ENCODE measurements at regions not wholly inside any gene's neighbourhood (a gene's known extent, or its start where the extent isn't known, plus 50 kb on each side); places are given as distances from the start of the nearest gene placed in this dataset.
A peak's percentile ranks its signal among the peaks of the same experiment; 100 is the strongest.

- Histone ChIP-seq H3K4me1 (ENCODE audit: control insufficient read depth in 1 of 2, insufficient read depth in 2 of 2, low read depth in 1 of 2, low read length in 1 of 2) (peaks cover 0 to 16% of the 10 kb centered on the region in 2 experiments; a peak in 1 of 4 replicates), H3F3A (replicated peaks; ENCODE audit: insufficient read depth) (no peaks in the 10 kb centered on the region), H3K79me2 (ENCODE audit: insufficient read depth) (no peaks in the 10 kb centered on the region), H3K27ac (ENCODE audit: low read depth in 2 of 2, low read length in 1 of 2) (peak overlapping the region in 1 of 2 experiments; percentile 30; a peak in 2 of 4 replicates), H3K4me3 (ENCODE audit: low read depth in 2 of 2, low read length in 1 of 2) (no peak overlapping the region), H3K27me3 (ENCODE audit: insufficient read depth) (no peaks in the 10 kb centered on the region), H3K9ac (no peak overlapping the region), H3K9me2 (no peaks in the 10 kb centered on the region), H3K4me2 (no peak overlapping the region), H3K9me3 (peaks cover 3% of the 10 kb centered on the region; the same call in 1 of the 2 replicates), H3K36me3 (replicated peaks in 1 of 2; ENCODE audit: control insufficient read depth in 1 of 2, insufficient read depth in 2 of 2, low read length in 1 of 2) (peaks cover 0 to under 1% of the 10 kb centered on the region in 2 experiments), H4K20me1 (ENCODE audit: insufficient read depth) (no peaks in the 10 kb centered on the region), H2AFZ (ENCODE audit: low read depth) (peak overlapping the region; percentile 60; the same call in 1 of the 2 replicates)
- no peak for DNase-seq
- POLR2A ChIA-PET = interaction anchor here (0.6 kb wide), 1 partner anchor 612 kb away, joined by 3 read pairs; no protein-coding TSS in a partner anchor
- TF ChIP-seq ELF1 (IDR thresholded peaks at IDR 0.05) = no peak
- no peak for TF ChIP-seq TEAD4 (IDR thresholded peaks at IDR 0.05; ENCODE audit: borderline replicate concordance, insufficient read depth)
- no peak for TF ChIP-seq GATA2 (CRISPR knock-in tag; IDR thresholded peaks at IDR 0.05)
- TF ChIP-seq SMC3 (IDR thresholded peaks at IDR 0.05; ENCODE audit: low read depth, low read length) = no peak
- TF ChIP-seq TAF1 (IDR thresholded peaks at IDR 0.05; ENCODE audit: borderline replicate concordance, low read depth, low read length) = no peak
- no peak for TF ChIP-seq RXRA (IDR thresholded peaks at IDR 0.05; ENCODE audit: borderline replicate concordance, low read depth)
- TF ChIP-seq FOSL2 (IDR thresholded peaks at IDR 0.05; ENCODE audit: borderline replicate concordance, low read depth) = no peak
- TF ChIP-seq RAD21 (IDR thresholded peaks at IDR 0.05; ENCODE audit: low read length) = no peak
- TF ChIP-seq FOXJ3 (CRISPR knock-in tag; IDR thresholded peaks at IDR 0.05) = no peak
- TF ChIP-seq JUND (IDR thresholded peaks at IDR 0.05) = no peak
- no peak for TF ChIP-seq TCF12 (IDR thresholded peaks at IDR 0.05)
- CTCF ChIA-PET = interaction anchor here (1.1 kb wide), 2 partner anchors 279 to 535 kb away, joined by 3 to 4 read pairs; no protein-coding TSS in a partner anchor
- WGBS (ENCODE audit: low lambda C conversion rate) = 83% methylated on average over 3 of the region's 3 CpGs
Observed at GRCh38 chr2:217231724-217232123, 371.9 kb upstream of the TNP1 start.

- no peak for DNase-seq
- Histone ChIP-seq H3K4me3 (ENCODE audit: low read depth in 2 of 2, low read length in 1 of 2) (no peak overlapping the region), H3K27ac (ENCODE audit: low read depth in 2 of 2, low read length in 1 of 2) (peak overlapping the region in 1 of 2 experiments; percentile 30; a peak in 2 of 4 replicates), H3K9me3 (no peaks in the 10 kb centered on the region; the same call in 1 of the 2 replicates), H3K9me2 (no peaks in the 10 kb centered on the region), H2AFZ (ENCODE audit: low read depth) (peak overlapping the region; percentile 60; the same call in 1 of the 2 replicates), H3K79me2 (ENCODE audit: insufficient read depth) (no peaks in the 10 kb centered on the region), H3K9ac (no peak overlapping the region), H3K4me2 (no peak overlapping the region), H3F3A (replicated peaks; ENCODE audit: insufficient read depth) (no peaks in the 10 kb centered on the region), H3K4me1 (ENCODE audit: control insufficient read depth in 1 of 2, insufficient read depth in 2 of 2, low read depth in 1 of 2, low read length in 1 of 2) (peaks cover 0 to 16% of the 10 kb centered on the region in 2 experiments; a peak in 1 of 4 replicates), H3K27me3 (ENCODE audit: insufficient read depth) (no peaks in the 10 kb centered on the region), H4K20me1 (ENCODE audit: insufficient read depth) (no peaks in the 10 kb centered on the region), H3K36me3 (replicated peaks in 1 of 2; ENCODE audit: control insufficient read depth in 1 of 2, insufficient read depth in 2 of 2, low read length in 1 of 2) (no peaks in the 10 kb centered on the region)
- ChIA-PET POLR2A (interaction anchor here (0.6 kb wide), 2 partner anchors 611 to 1048 kb away, joined by 3 to 4 read pairs; no protein-coding TSS in a partner anchor), CTCF (interaction anchor here (1.1 kb wide), 2 partner anchors 279 to 535 kb away, joined by 3 to 4 read pairs; no protein-coding TSS in a partner anchor)
- TF ChIP-seq MEF2A (IDR thresholded peaks at IDR 0.05; ENCODE audit: borderline replicate concordance, low read depth) (peak; percentile 75), CHD2 (IDR thresholded peaks at IDR 0.05; ENCODE audit: low read length, partially characterized antibody) (no peak), GABPA (IDR thresholded peaks at IDR 0.05; ENCODE audit: low read depth) (no peak)
- 20% methylated on average over 1 of the region's 1 CpG for WGBS (ENCODE audit: low lambda C conversion rate)
Observed at GRCh38 chr2:217231212-217231611, 371.3 kb upstream of the TNP1 start.

GRCh38 chr2:217228732-217229131 is 368.9 kb upstream of the TNP1 start:
- H2AFZ ChIP-seq (ENCODE audit: low read depth) = peak overlapping the region; percentile 55; the same call in 1 of the 2 replicates
- POLR2A ChIA-PET = no interaction called here
- H3K27ac ChIP-seq (ENCODE audit: low read depth in 2 of 2, low read length in 1 of 2) = peak overlapping the region in 1 of 2 experiments; percentile 12; a peak in 1 of 4 replicates
- no peaks in the 10 kb centered on the region for H3K27me3 ChIP-seq (ENCODE audit: insufficient read depth)
- no peak overlapping the region for H3K4me2 ChIP-seq
- H3F3A ChIP-seq (replicated peaks; ENCODE audit: insufficient read depth) = peaks cover 2% of the 10 kb centered on the region
- H3K4me1 ChIP-seq (ENCODE audit: control insufficient read depth in 1 of 2, insufficient read depth in 2 of 2, low read depth in 1 of 2, low read length in 1 of 2) = peaks cover 0 to 24% of the 10 kb centered on the region in 2 experiments; a peak in 2 of 4 replicates
- no peaks in the 10 kb centered on the region for H3K9me2 ChIP-seq
- no peaks in the 10 kb centered on the region for H3K79me2 ChIP-seq (ENCODE audit: insufficient read depth)
- H3K36me3 ChIP-seq (replicated peaks in 1 of 2; ENCODE audit: control insufficient read depth in 1 of 2, insufficient read depth in 2 of 2, low read length in 1 of 2) = no peaks in the 10 kb centered on the region
- no peak overlapping the region for H3K4me3 ChIP-seq (ENCODE audit: low read depth in 2 of 2, low read length in 1 of 2)
- CTCF ChIA-PET = no interaction called here
- no peak for DNase-seq
- H3K9me3 ChIP-seq = no peaks in the 10 kb centered on the region; the same call in 1 of the 2 replicates
- H3K9ac ChIP-seq = no peak overlapping the region
- WGBS (ENCODE audit: low lambda C conversion rate) = 43% methylated on average over 1 of the region's 1 CpG
- no peak for TF ChIP-seq POLR2AphosphoS5 (IDR thresholded peaks at IDR 0.05; ENCODE audit: low read depth, low read length)
- H4K20me1 ChIP-seq (ENCODE audit: insufficient read depth) = no peaks in the 10 kb centered on the region
